Liver (tissue), 3 donors: ENCODE measurements at regions not wholly inside any gene's neighbourhood (a gene's known extent, or its start where the extent isn't known, plus 50 kb on each side); places are given as distances from the start of the nearest gene placed in this dataset.

Experiments
- CTCF ChIP-seq: fragments of 150-350 bp; IDR thresholded peaks from 2 replicates; pipeline ENCODE4 v1.5.1; 2017; ENCODE audit warnings: improper control_type of control experiment, low read depth, low read length; ENCODE audit not compliant: missing input control
- GABPA ChIP-seq, 2 donors: IDR thresholded peaks in 1 of 2; conservative IDR thresholded peaks in 1 of 2; 2 replicates each; pipeline ENCODE4 v1.6.1; 2016; ENCODE audit warnings: antibody characterized with exemption in 2 of 2, mild to moderate bottlenecking in 1 of 2, moderate library complexity in 1 of 2
- JUND ChIP-seq, 2 donors: IDR thresholded peaks; 2 replicates each; pipeline ENCODE4 v1.6.1; 2016; ENCODE audit warnings: antibody characterized with exemption in 2 of 2
- REST ChIP-seq: IDR thresholded peaks from 2 replicates; pipeline ENCODE4 v1.6.1; 2016; ENCODE audit warnings: antibody characterized with exemption, mild to moderate bottlenecking
- TAF1 ChIP-seq: conservative IDR thresholded peaks from 2 replicates; pipeline ENCODE4 v1.6.1; 2016; ENCODE audit warnings: antibody characterized with exemption, mild to moderate bottlenecking
- donor health status: healthy.
- donor health status: healthy.

- TF ChIP-seq CTCF (no peak), GABPA (IDR thresholded peaks at IDR 0.05 in 1 of 2, conservative IDR thresholded peaks at IDR 0.05 in 1 of 2) (no peak), JUND (IDR thresholded peaks at IDR 0.05) (no peak), TAF1 (no peak), REST (no peak)
Observed at GRCh38 chr10:130550952-130551674, 414.9 kb downstream of the GLRX3 start.
